ENCODE measurements at regions not wholly inside any gene's neighbourhood (a gene's known extent, or its start where the extent isn't known, plus 50 kb on each side); places are given as distances from the start of the nearest gene placed in this dataset.

- H3K4me3 ChIP-seq (ENCODE audit: low read length) = no peak overlapping the region
- no peaks in the 10 kb centered on the region for H3K36me3 ChIP-seq (ENCODE audit: control insufficient read depth, insufficient read depth, low read length)
- no peak for DNase-seq (ENCODE audit: low read depth, low spot score)
- WGBS (ENCODE audit: insufficient coverage, insufficient read length) = no CpG with 5 or more reads among the region's 8 CpGs
- no peak overlapping the region for H3K27ac ChIP-seq (ENCODE audit: low read length)
- no peaks in the 10 kb centered on the region for H3K4me1 ChIP-seq (ENCODE audit: control insufficient read depth, insufficient read depth, low read length)
- H3K9me3 ChIP-seq (ENCODE audit: control insufficient read depth, insufficient read depth, low read length) = no peaks in the 10 kb centered on the region
- H3K27me3 ChIP-seq (ENCODE audit: control insufficient read depth, insufficient read depth, low read length) = no peaks in the 10 kb centered on the region
Measured at GRCh38 chr2:56018267-56018666, 94.7 kb upstream of the EFEMP1 start.

DNA sequence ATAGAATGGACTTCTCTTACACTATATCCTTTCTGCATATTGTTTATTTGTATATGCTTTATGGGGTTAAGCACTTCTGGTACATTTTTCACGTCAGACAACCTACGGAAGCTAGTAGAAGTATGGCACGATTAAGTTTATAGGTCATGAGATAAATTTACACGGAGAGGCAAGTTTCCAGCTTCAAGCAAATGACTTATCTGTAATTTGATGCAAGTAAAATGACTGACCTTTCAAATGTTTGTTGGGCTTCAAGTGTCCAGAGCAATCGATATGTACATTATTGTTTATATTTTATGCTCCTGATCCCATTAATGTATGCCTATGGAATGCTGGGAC, 97.5 kb upstream of the EFEMP1 start:
- Histone ChIP-seq H3K27me3 (ENCODE audit: control insufficient read depth, insufficient read depth, low read length) (no peaks in the 10 kb centered on the region), H3K36me3 (ENCODE audit: control insufficient read depth, insufficient read depth, low read length) (no peaks in the 10 kb centered on the region), H3K4me3 (ENCODE audit: low read length) (no peak overlapping the region), H3K27ac (ENCODE audit: low read length) (no peak overlapping the region), H3K9me3 (ENCODE audit: control insufficient read depth, insufficient read depth, low read length) (no peaks in the 10 kb centered on the region), H3K4me1 (ENCODE audit: control insufficient read depth, insufficient read depth, low read length) (no peaks in the 10 kb centered on the region)
- DNase-seq (ENCODE audit: low read depth, low spot score) = no peak
- no CpG with 5 or more reads among the region's 5 CpGs for WGBS (ENCODE audit: insufficient coverage, insufficient read length)

- no peaks in the 10 kb centered on the region for H3K27me3 ChIP-seq (ENCODE audit: control insufficient read depth, insufficient read depth, low read length)
- H3K4me1 ChIP-seq (ENCODE audit: control insufficient read depth, insufficient read depth, low read length) = no peaks in the 10 kb centered on the region
- WGBS (ENCODE audit: insufficient coverage, insufficient read length) = no CpG with 5 or more reads among the region's 5 CpGs
- no peaks in the 10 kb centered on the region for H3K9me3 ChIP-seq (ENCODE audit: control insufficient read depth, insufficient read depth, low read length)
- no peak for DNase-seq (ENCODE audit: low read depth, low spot score)
- no peak overlapping the region for H3K27ac ChIP-seq (ENCODE audit: low read length)
- H3K36me3 ChIP-seq (ENCODE audit: control insufficient read depth, insufficient read depth, low read length) = no peaks in the 10 kb centered on the region
- H3K4me3 ChIP-seq (ENCODE audit: low read length) = no peak overlapping the region
Measured at GRCh38 chr2:56021579-56021978, 98.0 kb upstream of the EFEMP1 start.

DNA sequence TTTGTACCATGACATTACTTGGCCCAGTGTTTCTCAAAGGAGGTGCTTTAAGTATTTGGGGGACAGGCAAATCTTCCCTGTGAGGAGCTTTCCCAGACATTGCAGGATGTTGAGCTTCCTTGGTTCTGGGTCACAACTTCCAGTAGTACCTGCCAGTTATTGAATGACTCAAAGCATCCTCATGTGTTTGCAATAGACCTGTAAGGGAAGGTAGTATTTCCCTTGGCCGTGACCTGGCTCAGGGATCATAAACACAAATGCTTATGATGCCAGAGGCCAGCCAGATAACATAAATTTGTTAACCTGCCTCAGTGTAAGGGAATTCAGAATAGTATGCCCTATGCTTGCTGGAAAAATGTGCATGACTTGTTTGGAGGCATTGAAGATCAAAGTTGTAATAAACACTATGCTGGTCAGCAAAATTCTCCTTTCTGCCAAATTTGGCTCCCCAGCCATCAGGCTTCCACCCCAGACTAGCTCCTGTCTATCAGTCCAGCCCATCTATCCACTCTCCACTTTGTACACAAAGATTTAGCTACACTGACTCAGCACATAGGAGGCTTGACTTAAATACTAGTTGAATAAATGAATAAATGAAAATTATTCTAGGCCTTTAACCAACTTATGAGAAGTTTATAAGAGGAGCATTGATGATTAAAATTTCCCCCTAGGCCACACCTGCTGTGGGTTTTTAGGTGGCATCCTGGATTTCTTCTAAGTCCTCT, 102.0 kb upstream of the EFEMP1 start:
- Histone ChIP-seq H3K9me3 (ENCODE audit: control insufficient read depth, insufficient read depth, low read length) (no peaks in the 10 kb centered on the region), H3K4me3 (ENCODE audit: low read length) (no peak overlapping the region), H3K27me3 (ENCODE audit: control insufficient read depth, insufficient read depth, low read length) (no peaks in the 10 kb centered on the region), H3K36me3 (ENCODE audit: control insufficient read depth, insufficient read depth, low read length) (no peaks in the 10 kb centered on the region), H3K4me1 (ENCODE audit: control insufficient read depth, insufficient read depth, low read length) (no peaks in the 10 kb centered on the region), H3K27ac (ENCODE audit: low read length) (no peak overlapping the region)
- WGBS (ENCODE audit: insufficient coverage, insufficient read length) = no CpG with 5 or more reads among the region's 1 CpG
- DNase-seq (ENCODE audit: low read depth, low spot score) = no peak

DNA sequence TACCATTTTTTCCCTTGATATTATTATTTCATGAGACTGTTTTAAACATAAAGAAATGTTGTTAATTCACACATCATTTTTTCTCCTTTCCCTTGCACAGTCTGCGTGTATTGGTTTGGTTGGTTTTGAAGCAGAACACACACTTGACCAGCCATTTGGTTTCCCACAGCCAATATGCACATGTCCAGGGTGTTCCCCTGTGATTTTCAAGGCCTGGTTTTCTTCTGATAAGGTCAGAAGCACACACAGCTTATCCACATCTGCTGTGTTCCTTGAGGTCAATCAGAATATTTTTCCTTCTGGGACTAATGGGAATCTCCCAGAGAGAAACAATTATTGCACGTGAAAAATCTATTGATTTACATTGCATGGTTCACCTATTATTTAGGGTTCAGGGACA, 103.2 kb upstream of the EFEMP1 start:
- Histone ChIP-seq H3K9me3 (ENCODE audit: control insufficient read depth, insufficient read depth, low read length) (no peaks in the 10 kb centered on the region), H3K36me3 (ENCODE audit: control insufficient read depth, insufficient read depth, low read length) (no peaks in the 10 kb centered on the region), H3K4me1 (ENCODE audit: control insufficient read depth, insufficient read depth, low read length) (no peaks in the 10 kb centered on the region), H3K27me3 (ENCODE audit: control insufficient read depth, insufficient read depth, low read length) (no peaks in the 10 kb centered on the region), H3K27ac (ENCODE audit: low read length) (no peak overlapping the region), H3K4me3 (ENCODE audit: low read length) (no peak overlapping the region)
- WGBS (ENCODE audit: insufficient coverage, insufficient read length) = no CpG with 5 or more reads among the region's 2 CpGs
- no peak for DNase-seq (ENCODE audit: low read depth, low spot score)

DNA sequence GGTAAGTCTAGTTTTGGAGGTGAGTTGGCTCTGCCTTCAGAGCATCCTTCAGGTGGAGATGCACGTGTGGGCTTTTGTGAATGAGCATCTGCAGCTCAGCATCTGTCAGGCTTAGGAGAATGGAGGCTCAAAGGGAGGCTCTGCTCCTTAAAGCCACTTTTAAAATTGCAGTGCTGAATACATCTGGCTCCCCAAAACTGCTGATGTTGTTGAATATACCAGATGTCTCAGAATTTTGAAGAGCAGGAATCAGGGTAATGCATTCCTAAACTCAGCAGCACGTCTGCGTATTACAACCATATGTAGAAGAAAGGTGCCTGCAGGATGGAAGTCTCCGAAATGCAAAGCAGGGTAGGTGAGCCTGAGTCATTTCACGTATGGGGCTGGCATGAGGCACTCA, 106.5 kb upstream of the EFEMP1 start:
- Histone ChIP-seq H3K27me3 (ENCODE audit: control insufficient read depth, insufficient read depth, low read length) (no peaks in the 10 kb centered on the region), H3K4me1 (ENCODE audit: control insufficient read depth, insufficient read depth, low read length) (no peaks in the 10 kb centered on the region), H3K9me3 (ENCODE audit: control insufficient read depth, insufficient read depth, low read length) (no peaks in the 10 kb centered on the region), H3K36me3 (ENCODE audit: control insufficient read depth, insufficient read depth, low read length) (no peaks in the 10 kb centered on the region), H3K27ac (ENCODE audit: low read length) (no peak overlapping the region), H3K4me3 (ENCODE audit: low read length) (no peak overlapping the region)
- WGBS (ENCODE audit: insufficient coverage, insufficient read length) = no CpG with 5 or more reads among the region's 5 CpGs
- DNase-seq (ENCODE audit: low read depth, low spot score) = no peak

DNA sequence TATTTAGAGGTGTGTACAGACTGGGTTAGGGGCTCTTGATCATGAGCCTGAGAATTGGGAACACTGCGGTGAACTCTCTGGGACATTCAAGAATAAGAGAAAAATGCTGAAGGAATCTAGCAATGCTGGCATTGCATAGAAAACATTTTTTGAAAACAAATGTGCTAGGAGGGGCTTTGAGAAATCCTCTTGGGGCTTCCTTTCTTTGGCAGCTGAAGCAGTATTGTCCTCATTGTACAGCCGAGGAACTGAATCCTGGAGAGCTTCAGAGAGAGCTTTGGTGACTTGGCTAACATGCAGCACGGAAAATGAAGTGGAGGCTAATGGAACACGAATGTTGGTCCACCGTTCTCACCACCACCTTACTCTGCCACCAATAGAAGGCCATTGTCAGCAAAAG, 107.3 kb upstream of the EFEMP1 start:
- no peak overlapping the region for H3K27ac ChIP-seq (ENCODE audit: low read length)
- no peaks in the 10 kb centered on the region for H3K4me1 ChIP-seq (ENCODE audit: control insufficient read depth, insufficient read depth, low read length)
- WGBS (ENCODE audit: insufficient coverage, insufficient read length) = no CpG with 5 or more reads among the region's 5 CpGs
- no peaks in the 10 kb centered on the region for H3K27me3 ChIP-seq (ENCODE audit: control insufficient read depth, insufficient read depth, low read length)
- no peak for DNase-seq (ENCODE audit: low read depth, low spot score)
- no peak overlapping the region for H3K4me3 ChIP-seq (ENCODE audit: low read length)
- no peaks in the 10 kb centered on the region for H3K9me3 ChIP-seq (ENCODE audit: control insufficient read depth, insufficient read depth, low read length)
- H3K36me3 ChIP-seq (ENCODE audit: control insufficient read depth, insufficient read depth, low read length) = no peaks in the 10 kb centered on the region

DNA sequence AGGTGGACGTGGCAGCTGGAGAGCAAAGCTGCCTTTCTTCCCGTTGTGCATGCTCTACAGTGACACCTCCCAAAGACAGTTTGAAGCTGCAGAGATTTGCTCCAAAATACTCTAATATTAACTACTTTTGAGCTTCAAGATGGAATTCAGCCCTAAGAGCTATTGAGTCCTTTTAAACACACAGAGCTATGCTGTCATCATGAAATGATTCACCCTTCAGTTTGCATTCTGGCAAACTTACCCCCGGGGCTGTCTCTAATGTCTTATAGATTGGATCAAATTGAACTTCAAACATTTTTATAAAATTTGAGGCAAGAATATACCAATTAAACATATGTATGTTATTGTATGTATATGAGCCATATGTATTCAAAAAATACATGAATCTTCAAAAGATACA, 110.7 kb upstream of the EFEMP1 start:
- WGBS (ENCODE audit: insufficient coverage, insufficient read length) = no CpG with 5 or more reads among the region's 3 CpGs
- DNase-seq (ENCODE audit: low read depth, low spot score) = no peak
- Histone ChIP-seq H3K4me3 (ENCODE audit: low read length) (no peak overlapping the region), H3K27ac (ENCODE audit: low read length) (no peak overlapping the region), H3K27me3 (ENCODE audit: control insufficient read depth, insufficient read depth, low read length) (no peaks in the 10 kb centered on the region), H3K9me3 (ENCODE audit: control insufficient read depth, insufficient read depth, low read length) (no peaks in the 10 kb centered on the region), H3K4me1 (ENCODE audit: control insufficient read depth, insufficient read depth, low read length) (no peaks in the 10 kb centered on the region), H3K36me3 (ENCODE audit: control insufficient read depth, insufficient read depth, low read length) (no peaks in the 10 kb centered on the region)

DNA sequence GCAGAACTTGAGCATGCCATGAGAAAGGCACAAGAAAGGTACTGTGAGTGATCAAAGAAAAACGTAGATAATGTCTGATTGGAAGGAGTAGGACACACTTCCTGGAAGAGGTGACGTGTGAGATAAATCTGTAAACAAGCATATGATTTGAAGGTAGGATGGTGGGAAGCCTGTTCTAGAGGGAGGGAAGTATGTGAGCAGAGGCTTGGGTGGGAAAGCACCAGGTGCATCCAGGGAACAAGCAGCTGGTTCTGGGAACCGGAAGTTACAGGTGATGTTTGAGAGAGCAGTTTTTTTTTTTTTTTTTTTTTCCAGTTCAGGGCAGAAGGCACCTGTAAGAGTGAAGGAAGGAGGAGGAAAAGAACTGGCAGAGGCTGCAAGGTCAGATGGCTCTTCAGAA, 116.6 kb upstream of the EFEMP1 start:
- DNase-seq (ENCODE audit: low read depth, low spot score) = no peak
- Histone ChIP-seq H3K27me3 (ENCODE audit: control insufficient read depth, insufficient read depth, low read length) (no peaks in the 10 kb centered on the region), H3K27ac (ENCODE audit: low read length) (no peak overlapping the region), H3K4me1 (ENCODE audit: control insufficient read depth, insufficient read depth, low read length) (no peaks in the 10 kb centered on the region), H3K36me3 (ENCODE audit: control insufficient read depth, insufficient read depth, low read length) (no peaks in the 10 kb centered on the region), H3K9me3 (ENCODE audit: control insufficient read depth, insufficient read depth, low read length) (no peaks in the 10 kb centered on the region), H3K4me3 (ENCODE audit: low read length) (no peak overlapping the region)
- WGBS (ENCODE audit: insufficient coverage, insufficient read length) = no CpG with 5 or more reads among the region's 3 CpGs

DNA sequence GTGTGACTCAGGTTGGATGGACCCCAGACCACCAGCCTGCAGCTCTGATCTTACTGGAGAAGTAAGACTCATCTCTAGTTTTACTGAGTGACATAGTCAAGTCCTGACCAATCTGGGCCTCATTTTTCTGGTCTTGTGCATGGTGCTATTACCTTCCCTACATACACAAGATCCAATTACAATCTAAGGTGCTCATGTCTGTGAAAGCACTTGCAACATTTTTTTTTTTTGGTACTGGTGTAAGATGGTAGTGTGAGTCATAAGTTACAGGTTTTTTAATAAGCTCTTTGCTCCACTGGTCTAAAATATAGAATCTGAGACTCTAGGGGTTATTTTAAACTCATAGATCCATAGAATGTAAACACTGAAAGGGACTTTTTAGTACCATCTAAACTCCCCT, 117.3 kb upstream of the EFEMP1 start:
- Histone ChIP-seq H3K4me3 (ENCODE audit: low read length) (no peak overlapping the region), H3K9me3 (ENCODE audit: control insufficient read depth, insufficient read depth, low read length) (no peaks in the 10 kb centered on the region), H3K36me3 (ENCODE audit: control insufficient read depth, insufficient read depth, low read length) (no peaks in the 10 kb centered on the region), H3K4me1 (ENCODE audit: control insufficient read depth, insufficient read depth, low read length) (no peaks in the 10 kb centered on the region), H3K27me3 (ENCODE audit: control insufficient read depth, insufficient read depth, low read length) (no peaks in the 10 kb centered on the region), H3K27ac (ENCODE audit: low read length) (no peak overlapping the region)
- DNase-seq (ENCODE audit: low read depth, low spot score) = no peak

- DNase-seq (ENCODE audit: low read depth, low spot score) = no peak
Measured at GRCh38 chr2:56047136-56047535, 123.6 kb upstream of the EFEMP1 start.

More at GRCh38 chr2:56047136-56047535, 123.6 kb upstream of the EFEMP1 start:
- H3K9me3 ChIP-seq (ENCODE audit: control insufficient read depth, insufficient read depth, low read length) = no peaks in the 10 kb centered on the region
- no CpG with 5 or more reads among the region's 3 CpGs for WGBS (ENCODE audit: insufficient coverage, insufficient read length)
- no peaks in the 10 kb centered on the region for H3K36me3 ChIP-seq (ENCODE audit: control insufficient read depth, insufficient read depth, low read length)
- H3K4me3 ChIP-seq (ENCODE audit: low read length) = no peak overlapping the region
- no peak overlapping the region for H3K27ac ChIP-seq (ENCODE audit: low read length)
- H3K4me1 ChIP-seq (ENCODE audit: control insufficient read depth, insufficient read depth, low read length) = no peaks in the 10 kb centered on the region
- H3K27me3 ChIP-seq (ENCODE audit: control insufficient read depth, insufficient read depth, low read length) = no peaks in the 10 kb centered on the region
